Glomerular endothelial cell (primary cell): ENCODE measurements at regions not wholly inside any gene's neighbourhood (a gene's known extent, or its start where the extent isn't known, plus 50 kb on each side); places are given as distances from the start of the nearest gene placed in this dataset.
"Not testable (repeated sequence)": the region's sequence is repeated elsewhere in the genome, so short reads cannot be mapped to it uniquely, and the experiment has no call there.

Experiments
- DNase-seq: peaks from one replicate; pipeline ENCODE4 v3.0.0-alpha.2; 2011; ENCODE audit warnings: low read depth, low spot score; ENCODE audit errors: extremely low read depth

DNA sequence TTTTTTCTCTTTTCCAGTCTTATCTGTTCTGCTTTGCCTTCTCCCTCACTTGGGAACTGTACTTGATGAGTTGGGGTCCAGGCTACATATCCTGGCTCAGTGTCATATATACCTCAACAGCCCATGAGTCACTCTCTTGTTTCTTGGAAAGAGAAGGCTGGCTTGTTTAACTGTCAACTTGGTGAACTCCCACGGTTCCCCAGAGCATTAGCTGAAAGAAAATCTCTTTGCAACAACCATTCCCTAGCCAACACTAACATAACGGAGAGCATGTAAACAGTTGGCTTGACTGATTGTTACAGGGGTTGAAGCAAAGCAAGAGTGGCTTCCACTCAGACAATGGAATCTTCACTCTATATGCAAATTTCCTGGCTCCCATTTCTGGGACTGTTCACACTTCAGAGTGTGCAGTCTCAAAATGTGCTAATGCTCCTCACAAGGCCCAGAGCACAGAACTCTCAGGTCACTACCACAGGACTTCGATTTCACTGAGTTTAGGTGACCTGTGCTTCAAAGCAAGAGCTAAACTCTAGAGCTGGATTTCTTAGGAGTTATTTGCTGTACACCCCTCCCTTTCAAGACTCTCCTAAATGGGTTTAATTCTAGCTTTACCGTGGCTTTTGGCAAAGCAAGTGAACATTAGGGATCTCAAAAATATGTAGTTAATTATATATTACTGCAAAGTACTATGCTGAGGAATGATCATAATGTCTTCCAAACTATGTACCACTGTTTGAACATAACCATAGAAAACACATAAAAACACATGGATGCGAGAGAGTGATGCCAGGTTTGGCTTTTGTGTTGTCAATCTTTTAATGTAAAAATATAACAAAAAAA, 609.8 kb downstream of the RFPL4B start:
- DNase-seq = no peak

DNA sequence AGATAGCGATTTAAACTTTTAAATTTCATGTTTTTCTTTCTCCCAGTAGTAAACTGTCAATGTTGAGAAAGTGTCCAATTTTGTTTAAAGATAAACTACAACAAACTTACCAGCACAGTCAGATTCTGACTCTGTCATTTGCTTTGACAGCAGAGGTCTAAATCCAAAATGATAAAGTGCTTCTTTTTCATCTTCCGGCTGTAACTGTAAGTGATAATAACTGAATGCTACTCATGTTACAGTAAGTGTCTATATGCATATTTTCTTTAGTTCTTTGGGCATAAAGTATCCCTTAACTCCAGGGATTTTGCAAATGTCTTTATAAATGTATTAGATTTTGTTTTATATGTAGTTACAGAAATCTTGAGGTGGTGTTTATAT, 610.4 kb downstream of the RFPL4B start:
- no peak for DNase-seq

DNA sequence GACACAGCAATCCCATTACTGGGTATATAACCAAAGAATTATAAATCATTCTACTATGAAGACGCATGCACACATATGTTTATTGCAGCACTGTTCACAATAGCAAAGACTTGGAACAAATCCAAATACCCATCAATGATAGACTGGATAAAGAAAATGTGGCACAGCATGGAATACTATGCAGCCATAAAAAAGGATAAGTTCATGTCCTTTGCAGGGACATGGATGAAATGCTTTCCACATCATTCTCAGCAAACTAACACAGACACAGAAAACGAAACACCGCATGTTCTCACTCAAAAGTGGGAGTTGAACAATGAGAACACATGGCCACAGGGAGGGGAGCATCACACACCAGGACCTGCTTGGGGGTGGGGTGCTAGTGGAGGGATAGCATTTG, 613.0 kb downstream of the RFPL4B start:
- not testable (repeated sequence) for DNase-seq

DNA sequence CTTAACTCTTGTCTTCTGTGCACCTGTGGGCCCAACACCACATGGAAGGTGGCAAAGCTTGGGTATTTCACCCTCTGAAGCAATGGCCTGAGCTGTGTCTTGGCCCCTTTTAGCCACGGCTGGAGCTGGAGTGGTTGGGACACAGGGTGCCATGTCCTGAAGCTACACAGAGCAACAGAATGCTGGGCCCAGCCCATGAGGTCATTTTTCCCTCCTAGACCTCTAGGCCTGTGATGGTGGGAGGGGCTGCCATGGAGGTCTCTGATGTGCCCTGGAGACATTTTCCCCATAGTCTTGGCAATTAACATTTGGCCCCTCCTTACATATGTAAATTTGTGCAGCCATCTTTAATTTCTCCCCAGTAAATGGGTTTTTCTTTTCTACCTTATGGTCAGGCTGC, 620.8 kb downstream of the RFPL4B start:
- DNase-seq = no peak

DNA sequence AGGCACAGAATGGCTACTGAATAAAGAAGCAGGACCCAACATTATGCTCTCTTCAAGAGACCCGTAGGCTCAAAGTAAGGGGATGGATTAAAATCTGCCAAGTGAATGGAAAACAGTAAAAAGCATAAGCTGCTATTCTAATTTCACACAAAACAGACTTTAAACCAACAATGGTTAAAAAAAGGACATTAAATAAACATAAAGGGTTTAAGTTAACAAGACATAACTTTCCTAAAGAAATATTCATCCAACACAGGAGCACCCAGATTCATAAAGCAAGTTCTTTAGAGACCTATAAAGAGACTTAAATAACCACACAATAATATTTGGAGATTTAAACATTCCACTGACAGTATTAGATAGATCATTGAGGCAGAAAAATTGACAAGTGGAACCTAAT, 624.5 kb downstream of the RFPL4B start:
- no peak for DNase-seq

DNA sequence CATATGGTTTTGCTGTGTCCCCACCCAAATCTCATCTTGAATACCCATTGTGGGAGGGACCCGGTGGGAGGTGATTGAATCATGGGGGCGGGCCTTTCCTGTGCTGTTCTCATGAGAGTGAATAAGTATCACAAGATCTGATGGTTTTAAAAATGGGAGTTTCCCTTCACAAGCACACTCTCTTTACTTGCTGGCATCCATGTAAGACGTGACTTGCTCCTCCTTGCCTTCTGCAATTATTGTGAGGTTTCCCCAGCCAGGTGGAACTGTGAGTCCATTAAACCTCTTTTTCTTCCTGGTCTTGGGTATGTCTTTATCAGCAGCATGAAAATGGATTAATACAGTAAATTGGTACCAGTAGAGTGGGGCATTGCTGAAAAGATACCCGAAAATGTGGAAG, 627.8 kb downstream of the RFPL4B start:
- DNase-seq = not testable (repeated sequence)

DNA sequence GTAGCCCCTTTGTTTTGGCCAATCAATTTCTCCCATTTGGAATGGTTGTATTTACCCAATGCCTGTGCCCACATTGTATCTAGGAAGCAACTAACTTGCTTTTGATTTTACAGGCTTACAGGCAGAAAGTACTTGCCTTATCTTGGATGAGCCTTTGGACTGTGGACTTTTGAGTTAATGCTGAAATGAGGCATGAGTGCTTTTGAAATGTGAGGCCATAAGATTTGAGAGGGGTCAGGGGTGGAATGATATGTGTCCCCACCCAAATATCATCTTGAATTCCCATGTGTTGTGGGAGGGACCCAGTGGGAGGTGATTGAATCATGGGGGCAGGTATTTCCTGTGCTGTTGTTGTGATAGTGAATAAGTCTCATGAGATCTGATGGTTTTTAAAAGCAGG, 629.4 kb downstream of the RFPL4B start:
- DNase-seq = not testable (repeated sequence)

DNA sequence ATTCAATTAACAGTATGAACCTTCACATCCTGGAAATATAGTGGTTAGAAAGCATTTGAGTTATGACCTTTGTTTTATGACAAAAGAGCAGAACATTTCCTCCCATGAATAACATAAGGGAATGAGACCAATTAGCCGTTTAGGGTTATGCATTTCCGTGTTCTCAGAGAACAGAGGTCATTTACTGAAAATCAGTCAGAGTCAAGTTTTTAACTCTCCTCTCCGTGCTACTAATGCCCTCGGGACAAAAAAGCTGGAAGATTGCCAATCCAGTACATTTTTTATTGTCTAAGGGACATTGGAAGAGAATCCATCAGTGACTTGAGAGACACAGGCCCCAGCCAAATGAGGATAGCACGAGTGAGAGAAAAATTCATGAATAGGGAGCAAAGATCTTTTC, 632.7 kb downstream of the RFPL4B start:
- DNase-seq = peak; percentile 52

DNA sequence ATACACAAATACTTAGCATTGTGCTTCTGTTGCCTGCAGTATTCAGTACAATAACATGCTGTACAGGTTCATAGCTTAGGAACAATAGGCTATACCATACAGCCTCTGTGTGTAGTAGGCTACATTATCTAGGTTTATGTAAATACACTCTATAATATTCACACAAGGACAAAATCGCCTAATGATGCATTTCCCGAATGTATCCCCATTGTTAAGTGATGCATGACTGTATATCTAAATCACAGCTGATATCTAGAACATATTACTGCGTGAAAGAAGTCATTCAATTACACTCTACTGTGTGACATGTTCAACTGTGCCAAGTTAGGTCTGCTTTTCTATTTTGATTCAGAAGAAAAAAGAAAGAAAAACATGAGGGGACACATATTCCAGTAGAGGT, 633.5 kb downstream of the RFPL4B start:
- DNase-seq = no peak

DNA sequence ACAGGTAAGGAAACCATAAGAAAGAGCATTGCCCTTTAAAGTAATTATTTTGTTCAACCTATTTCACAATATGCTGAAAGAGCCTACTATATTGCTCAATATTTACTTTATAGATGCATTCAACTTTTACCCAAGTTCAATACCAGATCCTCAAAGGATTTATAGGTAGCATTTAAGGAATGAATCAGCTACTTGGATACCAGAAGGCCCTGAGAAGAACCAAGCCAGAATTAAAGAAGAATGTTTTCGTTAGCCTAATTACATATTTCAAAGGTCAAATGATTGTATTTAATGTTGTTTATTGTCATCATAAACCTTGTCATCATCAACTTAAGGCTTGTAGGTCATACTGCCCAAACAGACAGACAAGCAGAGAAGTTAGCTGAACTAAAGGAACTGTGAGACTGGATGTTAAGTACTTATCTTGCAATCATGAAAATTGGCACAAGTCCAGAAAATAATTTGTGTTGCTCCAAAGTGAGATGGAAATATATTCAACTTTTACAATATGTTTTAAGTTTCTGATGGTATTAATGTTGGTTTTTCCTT, 636.7 kb downstream of the RFPL4B start:
- DNase-seq = no peak

DNA sequence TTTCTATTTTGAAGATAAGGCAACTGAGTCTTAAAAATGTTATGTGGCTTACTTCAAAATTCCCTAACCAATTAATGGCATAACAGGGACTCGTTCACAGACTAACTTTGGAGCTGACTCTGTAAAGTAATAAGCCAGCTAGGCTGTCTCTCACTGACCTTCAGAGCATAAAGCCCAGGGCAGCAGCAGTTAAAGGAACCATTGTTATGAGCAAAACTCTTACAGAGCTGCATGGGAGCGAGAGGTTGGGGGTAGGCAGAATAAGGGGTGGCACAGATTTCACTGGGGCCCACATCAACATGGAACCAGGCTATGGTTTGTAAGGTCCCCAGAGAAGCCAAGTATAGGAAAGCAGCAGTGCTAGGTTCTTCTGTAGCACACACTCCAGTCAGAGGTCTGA, 637.8 kb downstream of the RFPL4B start:
- no peak for DNase-seq

DNA sequence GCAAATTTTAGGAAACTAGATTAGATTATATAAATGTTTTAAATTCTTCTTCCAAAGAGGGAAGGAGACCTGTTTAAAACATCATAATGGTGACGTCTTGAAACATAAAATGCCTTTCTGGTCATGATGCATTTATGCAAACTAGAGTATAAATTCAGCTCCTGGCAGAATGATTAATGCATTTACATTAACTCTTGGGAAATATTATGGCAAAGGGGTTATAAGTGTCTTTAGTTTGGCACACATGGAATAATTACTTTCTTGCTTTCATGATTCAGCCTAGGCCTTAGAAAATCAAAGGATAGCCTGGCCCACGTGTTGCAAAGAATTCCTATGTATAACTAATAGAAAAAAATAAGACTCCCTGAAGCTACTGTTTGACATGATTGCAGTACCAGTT, 639.2 kb downstream of the RFPL4B start:
- DNase-seq = no peak

DNA sequence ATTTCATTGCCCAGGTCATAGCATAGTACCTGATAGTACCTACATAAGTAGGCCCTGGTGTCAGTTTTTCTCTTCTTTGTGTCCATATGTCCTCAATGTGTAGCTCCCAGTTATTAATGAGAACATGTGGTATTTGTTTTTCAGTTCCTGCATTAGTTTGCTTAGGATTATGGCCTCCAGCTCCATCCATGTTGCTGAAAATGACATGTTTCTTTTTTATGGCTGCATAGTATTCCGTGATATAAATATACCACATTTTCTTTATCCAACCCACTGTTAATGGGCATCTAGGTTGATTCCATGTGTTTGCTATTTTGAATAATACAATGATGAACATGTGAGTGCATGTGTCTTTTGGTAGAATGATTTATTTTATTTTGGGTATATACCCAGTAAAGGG, 641.6 kb downstream of the RFPL4B start:
- no peak for DNase-seq

DNA sequence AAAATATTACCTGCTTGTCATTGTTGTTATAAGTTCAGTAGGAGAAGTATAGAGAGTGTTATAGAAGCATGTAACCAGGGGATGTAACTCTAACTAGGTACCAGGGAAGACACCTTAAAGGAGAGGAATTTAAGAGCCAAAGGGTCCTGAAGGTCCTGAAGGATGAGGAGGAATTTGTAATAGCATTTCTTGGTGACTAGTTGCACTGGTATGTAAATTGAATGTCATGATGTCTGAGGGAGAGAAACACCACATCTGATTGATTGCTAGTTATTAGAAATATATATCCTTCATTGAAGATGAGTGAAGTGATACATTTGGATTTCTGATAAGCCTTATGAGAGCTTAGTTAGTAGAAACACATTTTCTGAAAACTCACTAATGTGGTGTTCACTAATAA, 643.8 kb downstream of the RFPL4B start:
- DNase-seq = no peak

DNA sequence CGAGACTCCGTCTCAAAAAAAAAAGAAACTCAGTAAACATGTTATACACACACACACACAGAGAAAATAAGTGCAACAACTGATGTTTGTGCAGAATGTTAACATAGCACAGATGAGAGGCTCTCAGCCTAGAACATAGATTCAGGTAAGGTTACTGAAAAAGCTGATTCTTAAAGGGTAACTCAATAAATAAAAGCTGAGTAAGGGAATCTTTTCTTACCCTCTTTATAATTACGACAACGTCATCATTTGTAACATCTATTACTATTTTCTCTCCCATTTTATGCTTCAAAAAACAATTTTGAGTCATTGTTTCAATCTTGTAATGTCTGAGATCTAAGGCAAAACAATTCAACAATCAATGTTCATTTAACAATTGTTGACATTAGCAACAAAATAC, 644.8 kb downstream of the RFPL4B start:
- no peak for DNase-seq

DNA sequence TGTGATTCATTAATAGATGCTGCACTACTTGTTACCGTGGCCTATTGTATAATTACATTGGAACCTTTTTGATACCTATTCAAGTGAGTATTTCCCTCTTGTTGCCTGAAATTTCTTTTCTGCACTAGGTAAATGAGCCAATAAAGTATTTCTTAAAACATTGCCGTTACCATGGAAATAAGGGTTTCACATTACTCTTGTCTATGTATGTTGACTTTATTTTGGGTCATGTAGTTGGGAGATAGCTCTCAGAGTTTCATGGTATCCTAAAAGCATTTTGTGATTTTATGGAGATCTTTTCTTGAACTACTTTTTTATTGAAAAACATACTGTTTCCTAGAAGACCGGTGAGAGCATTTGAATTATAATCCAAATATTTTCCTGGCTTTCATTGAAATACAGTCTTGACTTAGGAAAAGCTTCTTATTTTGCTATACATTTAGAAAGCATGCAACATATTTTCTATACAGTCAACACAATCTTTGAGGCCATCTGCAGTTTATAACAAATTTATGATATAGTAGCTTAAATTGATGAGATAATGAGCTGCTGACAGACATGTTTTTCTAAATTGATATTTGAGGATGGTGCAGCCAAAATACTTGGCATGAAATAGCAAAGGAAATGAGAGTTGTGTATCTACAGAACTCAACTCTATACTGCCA, 650.4 kb downstream of the RFPL4B start:
- no peak for DNase-seq

DNA sequence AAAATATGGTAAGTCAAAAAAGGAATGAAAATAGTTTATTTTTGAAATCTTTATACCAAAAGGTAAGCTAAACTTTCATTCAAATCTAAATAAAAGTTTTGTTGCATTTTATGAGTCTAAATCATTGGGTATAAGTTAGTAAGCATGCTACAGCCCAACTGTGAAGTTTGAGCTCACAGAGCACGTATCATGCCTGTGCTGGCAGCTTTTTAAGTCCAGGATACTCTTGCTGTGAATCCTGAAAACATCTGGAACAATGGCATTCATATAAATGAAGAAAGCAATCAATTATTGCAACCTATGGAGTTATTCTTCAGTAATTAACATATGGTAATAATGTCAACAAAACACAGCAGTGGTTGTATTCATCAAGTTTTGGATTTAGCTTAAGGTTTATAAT, 656.9 kb downstream of the RFPL4B start:
- DNase-seq = no peak

DNA sequence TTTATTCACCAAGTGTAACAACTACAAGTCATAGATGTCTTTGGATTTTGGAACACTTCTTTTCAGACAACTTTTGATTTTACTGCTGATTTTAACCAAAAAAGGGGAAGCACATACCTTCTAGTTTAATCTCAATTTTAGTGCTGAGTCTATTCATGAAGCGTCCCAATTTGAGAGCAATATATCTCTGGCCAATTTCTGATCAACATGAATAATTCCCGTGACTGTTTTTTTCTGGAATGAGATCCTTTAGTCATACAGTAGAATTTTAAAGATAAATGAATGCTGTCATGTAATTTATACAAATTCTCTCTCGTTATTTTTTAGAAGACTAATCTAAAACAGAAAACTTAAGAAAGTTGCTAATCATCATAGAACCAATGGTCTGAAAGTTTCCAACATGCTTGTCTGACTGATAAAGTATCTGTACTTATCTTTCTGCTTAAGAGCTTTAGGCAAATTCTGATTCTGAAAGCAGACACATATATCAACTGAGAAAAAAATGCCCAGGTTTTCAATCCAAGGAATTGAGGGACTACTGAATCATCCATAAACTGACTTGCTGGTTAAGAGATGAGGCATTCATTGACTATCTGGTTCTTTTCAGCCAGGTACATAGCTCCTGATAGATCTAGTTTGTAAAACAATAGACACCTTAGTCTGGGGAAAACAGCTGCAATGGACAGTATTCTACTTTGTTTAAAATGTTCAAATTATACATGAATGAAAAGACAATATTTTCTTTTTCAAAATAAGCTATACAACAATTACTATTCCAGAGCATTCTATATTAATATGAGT, 657.5 kb downstream of the RFPL4B start:
- no peak for DNase-seq

DNA sequence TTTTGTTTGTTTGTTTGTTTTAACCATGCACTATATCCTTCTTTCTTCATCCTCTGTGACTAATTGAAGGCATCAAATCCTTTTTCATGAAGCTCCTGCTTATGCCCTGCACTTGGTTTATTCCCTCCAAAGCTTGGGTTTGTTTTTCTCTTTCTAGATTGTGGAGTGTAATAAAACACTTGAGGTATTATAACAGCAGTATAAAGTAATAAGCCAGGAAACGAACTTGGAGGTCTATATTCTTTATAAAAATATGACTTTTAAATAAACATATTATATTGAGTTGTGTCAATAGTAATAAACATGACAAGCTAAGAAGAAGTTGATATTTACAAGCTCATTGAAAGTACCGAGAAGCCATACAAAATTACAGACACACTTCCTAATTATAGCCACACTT, 659.4 kb downstream of the RFPL4B start:
- DNase-seq = no peak

DNA sequence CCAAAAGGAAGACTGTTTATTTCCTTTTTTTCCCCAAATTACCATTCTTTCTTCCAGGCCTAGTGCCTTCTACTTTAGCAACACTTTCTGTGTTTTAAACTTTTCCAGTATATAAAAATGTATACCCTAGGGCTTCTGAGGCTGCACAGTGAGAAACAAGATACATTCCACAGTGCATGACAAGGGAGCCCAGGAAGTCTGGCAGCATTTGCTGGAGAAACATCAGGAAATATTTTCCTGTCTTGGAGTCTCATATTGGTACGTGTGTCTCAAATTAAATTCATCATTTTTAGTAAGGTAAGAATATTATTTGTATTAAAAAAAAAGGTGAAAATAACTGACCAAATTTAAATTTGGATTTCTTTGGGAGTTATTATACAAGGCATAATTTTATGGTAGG, 662.6 kb downstream of the RFPL4B start:
- DNase-seq = no peak

DNA sequence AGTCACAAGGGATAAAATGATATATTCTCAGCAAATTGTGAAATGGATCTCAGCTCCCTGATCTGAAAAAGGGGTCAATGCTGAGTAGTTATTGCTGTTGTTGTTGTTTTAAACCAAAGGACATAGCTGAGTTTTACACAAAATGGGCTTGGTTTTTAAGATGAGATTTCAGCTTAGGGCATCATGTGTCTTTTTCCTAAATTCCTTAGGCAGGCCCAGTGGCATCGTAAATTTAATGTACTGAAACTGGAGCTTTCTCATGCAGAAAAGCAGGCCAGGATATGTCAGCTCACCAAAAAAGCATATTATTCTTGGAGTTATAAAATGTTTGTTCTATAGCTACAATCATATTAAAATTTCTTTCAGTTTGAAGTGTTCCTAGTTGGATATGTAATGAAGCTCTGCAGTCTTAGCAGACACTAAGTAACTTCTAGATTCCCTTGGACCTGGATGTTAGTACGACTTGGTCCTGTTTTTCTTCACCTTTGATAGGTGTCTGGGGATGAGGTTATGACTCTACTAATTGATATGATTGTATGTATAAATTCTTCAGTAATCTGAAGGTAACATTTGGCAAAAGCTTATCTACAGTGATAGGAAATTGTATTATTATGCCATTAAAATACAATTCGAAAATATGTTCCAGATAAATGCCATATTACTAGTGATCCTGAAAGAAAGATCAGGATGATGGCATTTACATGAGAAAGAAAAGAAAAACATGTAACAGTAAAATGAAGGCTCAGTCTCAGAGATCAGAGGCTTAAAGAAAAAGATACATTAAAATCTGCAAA, 663.3 kb downstream of the RFPL4B start:
- no peak for DNase-seq
